Cardiac muscle cell (in vitro differentiated cells and primary cell): ENCODE measurements at regions not wholly inside any gene's neighbourhood (a gene's known extent, or its start where the extent isn't known, plus 50 kb on each side); places are given as distances from the start of the nearest gene placed in this dataset.

ENCODE experiments used
- DNase-seq, 2 donors: peaks; one replicate each; pipeline versions ENCODE4 v3.0.0 to v3.0.0-alpha.2; 2010 to 2017; ENCODE audit warnings: low read depth in 1 of 2, low spot score in 1 of 2
- H3K27ac ChIP-seq: fragments of 200-600 bp; sonication (generic); 2 replicates; pipeline ENCODE4 v1.5.1; 2016
- H3K27me3 ChIP-seq: fragments of 200-600 bp; sonication (generic); 2 replicates; pipeline ENCODE4 v1.6.0; 2016; ENCODE audit warnings: control low read depth
- H3K36me3 ChIP-seq: fragments of 200-600 bp; sonication (generic); 2 replicates; pipeline ENCODE4 v1.5.1; 2016; ENCODE audit warnings: control low read depth
- H3K4me1 ChIP-seq: fragments of 200-600 bp; sonication (generic); 2 replicates; pipeline ENCODE4 v1.8.1; 2017; ENCODE audit warnings: low read depth, mild to moderate bottlenecking, mixed run types
- H3K4me3 ChIP-seq: fragments of 200-600 bp; sonication (generic); 2 replicates; pipeline ENCODE4 v1.5.1; 2016; ENCODE audit warnings: mild to moderate bottlenecking
- H3K9me3 ChIP-seq: fragments of 200-600 bp; sonication (generic); 2 replicates; pipeline ENCODE4 v1.5.1; 2017; ENCODE audit warnings: low read depth, mild to moderate bottlenecking, control low read depth
- CTCF ChIP-seq: IDR thresholded peaks from 2 replicates; pipeline ENCODE4 v1.5.1; 2012; ENCODE audit warnings: low read depth, mild to moderate bottlenecking, low read length

GRCh38 chr7:130941322-130942210 is 207.6 kb upstream of the KLF14 start:
- Histone ChIP-seq H3K9me3 (no peaks in the 10 kb centered on the region), H3K36me3 (no peaks in the 10 kb centered on the region), H3K4me3 (no peak overlapping the region), H3K27me3 (no peaks in the 10 kb centered on the region), H3K4me1 (peaks cover 3% of the 10 kb centered on the region), H3K27ac (no peak overlapping the region)
- peak in 1 of 2 donors; percentile 61 for DNase-seq
- no peak for TF ChIP-seq CTCF

GRCh38 chr7:130942211-130942964 is 208.4 kb upstream of the KLF14 start:
- H3K9me3 ChIP-seq, result no peaks in the 10 kb centered on the region
- peak in 1 of 2 donors; percentile 43 for DNase-seq
- H3K4me1 ChIP-seq, result peaks cover 3% of the 10 kb centered on the region
- no peaks in the 10 kb centered on the region for H3K27me3 ChIP-seq
- no peak for TF ChIP-seq CTCF
- H3K4me3 ChIP-seq, result no peak overlapping the region
- no peak overlapping the region for H3K27ac ChIP-seq
- no peaks in the 10 kb centered on the region for H3K36me3 ChIP-seq

GRCh38 chr7:130943336-130943901 is 209.4 kb upstream of the KLF14 start:
- no peak for TF ChIP-seq CTCF
- no peak overlapping the region for H3K27ac ChIP-seq
- H3K36me3 ChIP-seq, result no peaks in the 10 kb centered on the region
- no peak overlapping the region for H3K4me3 ChIP-seq
- DNase-seq, result peak in 1 of 2 donors; percentile 77
- no peaks in the 10 kb centered on the region for H3K9me3 ChIP-seq
- H3K4me1 ChIP-seq, result peaks cover 3% of the 10 kb centered on the region
- H3K27me3 ChIP-seq, result no peaks in the 10 kb centered on the region

GRCh38 chr7:130943981-130944380 is 210.0 kb upstream of the KLF14 start:
- H3K9me3 ChIP-seq, result no peaks in the 10 kb centered on the region
- peaks cover 3% of the 10 kb centered on the region for H3K4me1 ChIP-seq
- no peaks in the 10 kb centered on the region for H3K27me3 ChIP-seq
- no peak overlapping the region for H3K27ac ChIP-seq
- DNase-seq, result no peak
- TF ChIP-seq CTCF, result no peak
- no peak overlapping the region for H3K4me3 ChIP-seq
- no peaks in the 10 kb centered on the region for H3K36me3 ChIP-seq

- TF ChIP-seq CTCF, result no peak
- H3K9me3 ChIP-seq, result no peaks in the 10 kb centered on the region
Measured at GRCh38 chr7:130944997-130945396, 211.0 kb upstream of the KLF14 start.

More at GRCh38 chr7:130944997-130945396, 211.0 kb upstream of the KLF14 start:
- DNase-seq, result no peak
- no peak overlapping the region for H3K4me3 ChIP-seq
- no peak overlapping the region for H3K27ac ChIP-seq
- no peaks in the 10 kb centered on the region for H3K27me3 ChIP-seq
- H3K36me3 ChIP-seq, result no peaks in the 10 kb centered on the region
- peaks cover 3% of the 10 kb centered on the region for H3K4me1 ChIP-seq
